HG02943 (cell line): ENCODE measurements at regions not wholly inside any gene's neighbourhood (a gene's known extent, or its start where the extent isn't known, plus 50 kb on each side); places are given as distances from the start of the nearest gene placed in this dataset.
"Not testable (repeated sequence)": the region's sequence is repeated elsewhere in the genome, so short reads cannot be mapped to it uniquely, and the experiment has no call there.

ENCODE experiments used
- ATAC-seq: cut with Tn5 transposase; IDR thresholded peaks from one replicate; pipeline ENCODE4 v1.9.1; 2021; ENCODE audit warnings: mild to moderate bottlenecking, low read depth, moderate library complexity; ENCODE audit not compliant: unreplicated experiment

DNA sequence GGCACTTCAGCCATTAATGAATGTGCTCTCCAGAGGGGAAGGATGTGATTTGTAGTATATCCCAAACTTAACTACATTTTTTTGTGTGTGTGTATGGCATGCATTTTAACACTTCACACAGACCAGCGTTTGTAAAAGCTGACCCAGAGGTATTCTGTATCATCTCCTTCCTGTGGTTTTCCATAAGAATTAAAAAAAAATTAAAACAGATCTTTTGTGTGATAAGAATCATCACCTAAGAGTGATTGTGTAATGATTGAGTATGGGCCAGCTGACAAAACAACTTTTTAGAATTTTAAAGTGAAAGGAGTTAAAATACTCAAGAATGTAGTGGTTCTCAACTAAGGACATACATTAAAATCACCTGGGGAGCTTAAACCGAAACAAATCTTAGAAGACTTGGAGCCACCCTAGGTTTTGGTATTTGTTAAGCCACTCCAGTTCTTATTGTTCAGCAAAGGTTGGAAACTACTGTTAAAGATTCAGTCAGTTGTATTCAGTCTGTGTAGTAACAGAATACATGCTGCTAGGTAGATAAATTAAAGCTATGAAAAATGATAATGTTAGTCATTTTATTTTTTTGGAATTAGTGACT, 120.1 kb downstream of the HAUS1 start:
- ATAC-seq = no peak

- ATAC-seq = no peak
Observed at GRCh38 chr18:46226461-46226860, 122.3 kb downstream of the HAUS1 start.

- ATAC-seq = not testable (repeated sequence)
Observed at GRCh38 chr18:46229641-46230040, 125.5 kb downstream of the HAUS1 start.

GRCh38 chr18:46236156-46236555, 132.0 kb downstream of the HAUS1 start:
- ATAC-seq = no peak

DNA sequence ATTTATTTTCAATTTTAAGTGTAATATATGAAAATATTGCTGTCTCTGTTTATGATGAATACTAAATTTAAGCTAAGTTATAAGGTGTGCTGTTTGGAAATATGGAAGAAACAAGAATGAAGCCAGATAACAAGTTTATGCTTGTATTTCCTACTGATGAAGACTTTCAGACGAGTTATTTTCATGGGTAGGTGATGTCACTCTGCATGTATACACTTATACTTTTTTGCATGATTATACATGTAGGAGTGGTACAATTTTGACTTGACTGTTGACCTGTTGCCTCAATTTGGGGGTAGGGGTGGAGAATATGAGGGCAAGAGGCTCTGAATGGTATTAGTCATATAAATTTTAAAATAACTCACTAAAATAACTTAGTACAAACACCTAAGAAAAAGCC, 133.7 kb downstream of the HAUS1 start:
- no peak for ATAC-seq

DNA sequence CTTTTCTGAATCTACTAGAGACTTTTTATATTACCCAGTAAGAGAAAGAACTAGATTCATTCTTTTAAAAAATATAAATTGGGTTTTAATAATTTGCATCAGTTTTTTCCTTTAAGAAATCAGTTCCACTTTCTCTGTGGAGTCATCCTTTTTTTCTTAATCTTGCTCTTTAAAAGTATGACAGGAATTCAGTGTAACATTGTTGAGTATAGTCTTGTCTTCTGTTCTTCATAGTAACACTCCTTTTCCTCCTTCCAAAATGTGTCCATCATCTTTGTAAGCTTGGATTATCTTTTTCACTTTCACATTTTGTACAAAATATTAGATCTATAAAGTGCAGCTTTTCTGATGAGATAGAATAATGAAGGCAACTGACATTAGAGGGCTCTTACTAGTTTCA, 135.4 kb downstream of the HAUS1 start:
- ATAC-seq = no peak

GRCh38 chr18:46239998-46240397, 135.8 kb downstream of the HAUS1 start:
- ATAC-seq = no peak

DNA sequence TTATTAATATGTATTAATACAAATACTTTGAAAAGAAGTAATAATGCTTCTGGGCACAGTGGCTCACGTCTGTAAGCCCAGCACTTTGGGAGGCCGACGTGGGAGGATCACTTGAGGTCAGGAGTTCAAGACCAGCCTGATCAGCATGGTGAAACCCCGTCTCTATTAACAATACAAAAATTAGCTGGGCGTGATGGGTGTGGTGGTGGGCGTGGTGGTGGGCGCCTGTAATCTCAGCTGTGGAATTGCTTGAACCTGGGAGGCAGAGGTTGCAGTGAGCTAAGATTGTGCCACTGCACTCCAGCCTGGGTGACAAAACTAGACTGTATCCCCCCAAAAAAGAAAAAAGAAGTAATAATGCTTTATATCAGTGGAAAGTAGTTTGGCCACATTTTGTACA, 137.2 kb downstream of the HAUS1 start:
- not testable (repeated sequence) for ATAC-seq

- no peak for ATAC-seq
Observed at GRCh38 chr18:46242183-46242582, 138.0 kb downstream of the HAUS1 start.

- ATAC-seq = no peak
Observed at GRCh38 chr18:46243095-46243494, 138.9 kb downstream of the HAUS1 start.

DNA sequence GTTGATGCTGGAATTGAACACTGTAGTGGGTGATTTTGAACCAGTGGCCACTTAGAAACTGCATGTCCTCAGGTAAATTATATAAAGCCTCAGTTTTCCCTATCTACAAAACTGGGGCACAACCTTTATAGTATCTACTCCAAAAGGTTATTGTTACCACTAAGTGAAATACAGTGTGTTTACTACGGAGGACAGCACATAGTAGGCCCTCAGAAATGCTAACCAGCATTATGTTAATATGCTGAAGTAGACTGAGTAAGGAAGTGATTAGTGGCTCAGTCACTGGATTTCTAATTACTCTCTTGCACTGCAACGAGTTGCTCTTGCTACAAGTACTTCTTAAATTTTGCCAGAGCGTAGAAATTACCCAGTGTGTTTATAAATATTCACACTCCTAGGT, 139.5 kb downstream of the HAUS1 start:
- no peak for ATAC-seq

DNA sequence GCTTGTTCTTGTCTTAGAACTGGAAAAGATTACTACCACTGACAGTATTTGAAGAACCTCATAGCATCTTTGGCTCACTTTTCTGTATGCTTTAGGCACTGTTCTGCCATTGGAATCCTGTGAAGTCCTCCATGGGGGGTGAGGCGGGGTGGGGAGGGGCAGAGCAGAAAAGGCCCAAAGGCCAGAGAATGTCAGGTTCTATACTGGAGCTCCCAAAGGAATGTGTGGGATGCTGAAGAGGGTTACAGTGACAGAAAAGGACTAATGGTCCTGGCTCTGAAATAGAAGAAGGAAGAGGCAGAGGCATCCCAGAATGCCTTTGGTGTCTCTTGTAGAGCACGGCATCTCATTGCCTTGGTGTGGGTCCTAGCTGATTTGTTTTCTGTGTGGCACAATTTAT, 141.9 kb downstream of the HAUS1 start:
- ATAC-seq = no peak

GRCh38 chr18:46247942-46248341, 143.8 kb downstream of the HAUS1 start:
- no peak for ATAC-seq

DNA sequence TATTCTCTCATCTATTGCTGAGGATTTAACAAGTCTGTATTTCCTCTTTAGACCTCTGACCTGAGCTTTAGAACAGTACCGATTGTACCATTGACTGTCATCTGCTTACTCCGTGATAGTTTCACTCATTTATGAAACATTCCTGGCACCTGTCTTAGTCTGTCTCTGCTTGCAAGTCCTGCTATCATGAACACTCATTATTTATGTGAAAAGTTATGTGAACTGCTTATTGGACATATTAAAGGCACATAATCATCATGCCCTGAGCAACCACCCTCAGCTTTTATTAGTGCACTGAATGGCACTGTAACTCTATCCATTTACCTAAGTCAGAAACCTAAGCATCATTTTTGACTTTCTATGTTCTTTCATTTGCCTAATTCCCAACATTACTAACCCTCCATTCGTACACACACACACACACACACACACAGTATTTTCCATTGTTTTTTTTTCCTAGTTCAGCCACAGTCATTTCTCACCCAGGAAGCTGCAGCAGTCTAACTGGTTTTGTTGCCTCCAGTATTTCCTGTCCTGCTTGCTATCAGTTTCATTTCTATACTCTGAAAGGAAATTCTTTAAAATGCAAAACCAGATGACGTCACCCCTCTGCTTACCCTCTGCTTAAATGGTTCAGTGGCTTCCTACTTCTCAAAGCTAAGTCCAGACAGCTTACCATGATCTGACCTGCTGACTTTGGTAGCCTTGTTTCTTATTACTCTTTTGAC, 146.1 kb downstream of the HAUS1 start:
- peak; percentile 96 for ATAC-seq

DNA sequence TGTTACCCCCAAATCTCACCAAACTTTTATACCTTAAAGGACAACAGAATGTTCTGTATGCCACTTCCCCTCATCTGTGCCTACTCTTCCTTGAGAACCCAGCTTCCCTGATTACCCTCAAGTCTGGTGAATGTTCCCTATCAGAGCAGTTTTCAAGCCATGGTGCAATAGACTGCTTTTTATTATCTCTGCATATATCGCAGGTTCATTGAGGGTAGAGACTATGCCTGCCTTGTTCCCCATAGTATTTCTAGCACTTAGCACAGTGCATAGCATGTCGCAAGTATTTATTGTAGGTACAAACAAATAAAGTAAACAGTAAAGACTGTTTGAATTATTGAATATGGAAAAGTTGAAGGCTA, 146.6 kb downstream of the HAUS1 start:
- peak; percentile 22 for ATAC-seq

DNA sequence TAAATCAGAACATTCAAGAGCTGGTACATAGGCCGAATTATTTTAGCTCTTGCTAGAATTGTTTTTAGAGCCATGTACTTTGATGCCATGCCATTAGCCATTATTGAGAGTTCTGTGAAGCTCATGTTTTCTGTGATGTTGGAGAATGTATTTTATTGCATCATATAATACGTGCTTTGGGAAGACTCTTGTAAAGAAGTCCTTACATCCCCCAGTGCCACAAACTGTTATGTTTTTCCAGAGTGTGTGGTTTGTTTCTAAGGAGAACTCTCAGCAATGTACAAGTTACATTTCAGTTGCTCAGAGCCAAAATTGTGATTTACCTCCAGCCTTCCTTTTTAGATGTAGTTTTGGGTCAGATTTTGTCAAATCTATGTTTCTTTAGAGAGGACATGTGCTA, 148.6 kb downstream of the HAUS1 start:
- ATAC-seq = no peak

DNA sequence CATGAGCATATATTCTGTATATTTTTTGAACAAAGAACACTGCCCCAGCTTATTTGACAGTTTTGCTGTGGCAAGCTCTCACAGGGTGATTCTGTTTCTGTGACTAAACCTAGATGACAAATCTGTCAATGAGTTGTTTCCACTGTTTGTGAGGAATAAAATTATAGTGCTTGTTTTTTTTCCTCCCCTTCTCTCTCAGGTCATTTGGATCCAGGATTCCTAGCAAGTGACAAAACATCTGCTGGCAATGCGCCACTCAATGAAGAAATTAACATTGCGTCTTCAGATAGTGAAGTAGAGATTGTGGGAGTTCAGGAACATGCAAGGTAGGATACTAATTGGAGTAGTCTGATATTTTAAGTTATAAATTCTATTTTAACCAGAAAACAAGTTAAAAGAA, 149.3 kb downstream of the HAUS1 start:
- no peak for ATAC-seq

- ATAC-seq = no peak
Observed at GRCh38 chr18:46256078-46256477, 151.9 kb downstream of the HAUS1 start.

DNA sequence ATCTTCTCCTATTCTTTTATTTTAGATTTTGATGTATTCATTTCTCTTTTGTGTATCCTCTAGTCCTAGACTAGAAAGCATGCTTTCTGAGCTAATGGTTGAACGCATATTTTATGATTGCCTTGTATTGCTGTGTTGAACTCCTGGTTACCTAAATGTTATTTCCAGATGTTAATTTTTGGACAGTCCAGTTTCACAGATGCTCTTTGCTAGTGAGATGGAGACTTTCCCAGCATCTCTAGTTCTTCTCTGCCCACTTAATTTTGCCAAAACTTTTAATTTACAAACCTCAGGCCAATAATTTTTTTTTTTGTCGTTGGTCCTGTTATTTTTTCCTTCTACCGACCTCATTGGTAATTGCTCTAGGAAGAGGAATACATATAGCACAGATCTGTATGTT, 153.2 kb downstream of the HAUS1 start:
- no peak for ATAC-seq

DNA sequence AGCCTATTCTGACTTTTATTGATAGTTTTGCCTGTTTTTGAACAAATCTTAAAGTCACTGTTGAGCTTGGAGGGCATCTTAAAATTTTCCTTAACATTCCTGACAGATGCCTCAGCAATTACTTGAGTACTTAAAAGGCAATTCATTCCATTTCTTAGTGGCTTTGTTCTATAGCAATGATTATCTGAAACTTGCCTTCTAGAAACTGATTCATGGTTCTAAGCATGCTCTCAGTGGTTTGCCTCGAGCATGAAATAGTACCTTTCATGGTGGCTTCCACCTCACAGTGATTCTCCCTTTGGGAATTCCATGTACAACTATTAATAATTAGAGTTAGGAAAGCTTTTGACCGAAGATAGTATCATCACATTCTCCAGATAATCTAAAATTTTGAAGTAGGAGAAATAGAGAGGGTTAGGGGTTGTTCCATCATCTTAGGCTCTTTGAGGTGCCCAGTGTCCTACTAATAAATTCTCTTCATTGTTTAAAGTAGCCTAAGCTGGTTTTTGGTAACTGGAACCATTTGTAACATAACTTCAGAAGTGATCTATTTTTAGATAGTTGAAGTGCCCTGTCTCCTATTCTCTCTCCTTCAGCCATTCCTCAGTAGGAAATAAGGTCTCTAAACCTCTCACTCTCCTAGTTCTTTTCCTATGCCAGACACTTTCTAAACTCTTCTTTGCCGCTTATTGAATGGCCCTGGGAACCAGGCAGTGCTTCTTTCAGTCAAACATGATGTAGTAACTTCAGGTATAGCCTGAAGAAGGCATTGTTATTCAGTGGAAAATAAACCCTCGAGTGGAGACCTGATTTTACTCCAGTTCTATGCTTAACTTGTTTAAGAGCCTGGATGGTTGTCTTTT, 156.1 kb downstream of the HAUS1 start:
- ATAC-seq = no peak

DNA sequence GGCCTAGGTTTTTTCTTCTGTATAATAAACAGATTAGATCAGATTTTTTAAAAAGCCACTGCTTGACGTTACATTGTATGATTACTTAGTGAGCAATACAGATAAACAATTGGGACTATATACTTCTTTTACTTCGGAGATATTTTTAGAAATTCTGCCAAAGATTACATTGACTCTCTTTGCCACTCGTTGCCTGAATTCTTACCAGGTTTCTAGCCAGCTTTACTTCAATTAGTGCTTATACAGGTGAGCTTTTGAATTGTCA, 156.6 kb downstream of the HAUS1 start:
- no peak for ATAC-seq

- no peak for ATAC-seq
Observed at GRCh38 chr18:46261799-46262198, 157.6 kb downstream of the HAUS1 start.
